H9 (cell line): ENCODE measurements at regions not wholly inside any gene's neighbourhood (a gene's known extent, or its start where the extent isn't known, plus 50 kb on each side); places are given as distances from the start of the nearest gene placed in this dataset.

Experiments used
- DNase-seq: peaks from one replicate; pipeline ENCODE4 v3.0.0-alpha.2; 2017
- H2AFZ ChIP-seq: one replicate; pipeline ENCODE4 v1.6.1; 2013; ENCODE audit warnings: mild to moderate bottlenecking, low read length, control low read depth, moderate library complexity
- H2AK5ac ChIP-seq: 2 replicates; pipeline ENCODE4 v1.6.1; 2013; ENCODE audit warnings: low read length, control low read depth, mixed read lengths; ENCODE audit not compliant: insufficient read length
- H2BK120ac ChIP-seq: one replicate; pipeline ENCODE4 v1.6.1; 2013; ENCODE audit warnings: low read depth, mild to moderate bottlenecking, low read length, control low read depth, inconsistent platforms; ENCODE audit not compliant: poor library complexity, severe bottlenecking
- H2BK12ac ChIP-seq: 2 replicates; pipeline ENCODE4 v1.6.1; 2013; ENCODE audit warnings: low read length, control low read depth, mixed read lengths, low read depth; ENCODE audit not compliant: insufficient read length
- H2BK15ac ChIP-seq: 2 replicates; pipeline ENCODE4 v1.6.1; 2013; ENCODE audit warnings: low read depth, low read length, control low read depth
- H2BK20ac ChIP-seq: one replicate; pipeline ENCODE4 v1.6.1; 2013; ENCODE audit warnings: low read depth, mild to moderate bottlenecking, low read length, control low read depth, inconsistent platforms; ENCODE audit not compliant: poor library complexity, severe bottlenecking
- H2BK5ac ChIP-seq: 2 replicates; pipeline ENCODE4 v1.6.1; 2013; ENCODE audit warnings: low read length, control low read depth, mixed read lengths; ENCODE audit not compliant: insufficient read length
- H3K14ac ChIP-seq: 2 replicates; pipeline ENCODE4 v1.6.1; 2013; ENCODE audit warnings: low read length, control low read depth; ENCODE audit not compliant: insufficient read depth
- H3K18ac ChIP-seq: 2 replicates; pipeline ENCODE4 v1.6.1; 2013; ENCODE audit warnings: low read depth, mild to moderate bottlenecking, mixed read lengths, low read length, control low read depth; ENCODE audit not compliant: insufficient read length
- H3K23ac ChIP-seq: 2 replicates; pipeline ENCODE4 v1.6.1; 2013; ENCODE audit warnings: low read length, control low read depth, mixed read lengths, low read depth; ENCODE audit not compliant: insufficient read length
- H3K23me2 ChIP-seq: 2 replicates; pipeline ENCODE4 v1.6.1; 2013; ENCODE audit warnings: low read depth, mild to moderate bottlenecking, mixed read lengths, low read length, control low read depth; ENCODE audit not compliant: insufficient read length, poor library complexity, severe bottlenecking
- H3K27ac ChIP-seq: 2 replicates; pipeline ENCODE4 v1.5.1; 2013; ENCODE audit warnings: low read length, control low read depth, mixed read lengths, low read depth; ENCODE audit not compliant: insufficient read length
- H3K27me3 ChIP-seq: 2 replicates; pipeline ENCODE4 v1.6.1; 2013; ENCODE audit warnings: low read length, control low read depth, inconsistent platforms; ENCODE audit not compliant: insufficient read depth
- H3K4ac ChIP-seq: 2 replicates; pipeline ENCODE4 v1.6.1; 2013; ENCODE audit warnings: low read depth, mild to moderate bottlenecking, control low read depth, inconsistent platforms, low read length, moderate library complexity
- H3K4me1 ChIP-seq: 2 replicates; pipeline ENCODE4 v1.6.1; 2013; ENCODE audit warnings: low read length, control low read depth, inconsistent platforms; ENCODE audit not compliant: insufficient read depth
- H3K4me2 ChIP-seq: 2 replicates; pipeline ENCODE4 v1.6.1; 2013; ENCODE audit warnings: low read length, control low read depth, mixed read lengths; ENCODE audit not compliant: insufficient read length, insufficient read depth
- H3K56ac ChIP-seq: 2 replicates; pipeline ENCODE4 v1.6.1; 2013; ENCODE audit warnings: low read depth, mild to moderate bottlenecking, mixed read lengths, low read length, control low read depth; ENCODE audit not compliant: insufficient read length
- H3K79me1 ChIP-seq: 2 replicates; pipeline ENCODE4 v1.6.1; 2013; ENCODE audit warnings: low read depth, mild to moderate bottlenecking, moderate library complexity, low read length, control low read depth, inconsistent platforms; ENCODE audit not compliant: insufficient read depth, poor library complexity, severe bottlenecking
- H3K79me2 ChIP-seq: 2 replicates; pipeline ENCODE4 v1.6.1; 2013; ENCODE audit warnings: low read length, control low read depth, inconsistent platforms; ENCODE audit not compliant: insufficient read depth
- H3K9ac ChIP-seq: 2 replicates; pipeline ENCODE4 v1.6.1; 2013; ENCODE audit warnings: low read length, control low read depth, mixed read lengths; ENCODE audit not compliant: insufficient read length; ENCODE audit errors: extremely low read depth
- H3K9me3 ChIP-seq: one replicate; pipeline ENCODE4 v1.6.1; 2013; ENCODE audit warnings: low read depth, low read length, inconsistent platforms; ENCODE audit not compliant: control insufficient read depth
- H3T11ph ChIP-seq: one replicate; pipeline ENCODE4 v1.6.1; 2013; ENCODE audit warnings: mild to moderate bottlenecking, low read length, control low read depth, inconsistent platforms
- H4K20me1 ChIP-seq: one replicate; pipeline ENCODE4 v1.6.1; 2013; ENCODE audit not compliant: control insufficient read depth, insufficient read length, insufficient read depth
- H4K5ac ChIP-seq: 2 replicates; pipeline ENCODE4 v1.6.1; 2013; ENCODE audit warnings: low read depth, mild to moderate bottlenecking, mixed read lengths, low read length, control low read depth; ENCODE audit not compliant: insufficient read length
- H4K8ac ChIP-seq: replicated peaks from 2 replicates; pipeline ENCODE4 v1.6.1; 2013; ENCODE audit warnings: low read length, control low read depth, mixed read lengths, low read depth; ENCODE audit not compliant: insufficient read length
- H4K91ac ChIP-seq: 2 replicates; pipeline ENCODE4 v1.6.1; 2013; ENCODE audit warnings: low read depth, mild to moderate bottlenecking, moderate library complexity, mixed read lengths, low read length, control low read depth; ENCODE audit not compliant: insufficient read length
- H3K27ac Mint-ChIP-seq, 3 experiments: 2 replicates in 2 of 3; 3 replicates in 1 of 3; pipeline ENCODE4 v1.8.0; 2020 to 2021; ENCODE audit warnings: mixed read lengths in 3 of 3, mild to moderate bottlenecking in 1 of 3, moderate library complexity in 1 of 3
- H3K27me3 Mint-ChIP-seq: 2 replicates; pipeline ENCODE4 v1.8.0; 2021; ENCODE audit warnings: low read depth, mild to moderate bottlenecking, moderate library complexity, mixed read lengths
- H3K36me3 Mint-ChIP-seq, 3 experiments: 2 replicates in 2 of 3; 3 replicates in 1 of 3; pipeline ENCODE4 v1.8.0; 2020 to 2021; ENCODE audit warnings: low read depth in 3 of 3, mixed read lengths in 3 of 3; ENCODE audit not compliant: insufficient read depth in 1 of 3
- H3K4me1 Mint-ChIP-seq, 2 experiments: 2 replicates each; pipeline ENCODE4 v1.8.0; 2020; ENCODE audit warnings: mixed read lengths in 2 of 2
- H3K4me3 Mint-ChIP-seq, 2 experiments: 2 replicates in 1 of 2; 3 replicates in 1 of 2; pipeline ENCODE4 v1.8.0; 2020 to 2021; ENCODE audit warnings: mild to moderate bottlenecking in 2 of 2, mixed read lengths in 2 of 2, moderate library complexity in 1 of 2
- H3K9me3 Mint-ChIP-seq, 2 experiments: 2 replicates in 1 of 2; 3 replicates in 1 of 2; pipeline ENCODE4 v1.8.0; 2020; ENCODE audit warnings: mild to moderate bottlenecking in 2 of 2, mixed read lengths in 2 of 2, moderate library complexity in 1 of 2
- WGBS: extraction: QIAGEN DNeasy Blood & Tissue Kit; methylation state at CpG from one replicate; pipeline ENCODE4 v1.1.7; 2013; ENCODE audit warnings: missing lambda C conversion rate, low lambda C conversion rate, mixed read lengths; ENCODE audit not compliant: insufficient read length; ENCODE audit errors: extremely low coverage; 5-methylcytosine and 5-hydroxymethylcytosine counted together
- TF ChIP-seq, protein P1 (sequence below): fragments of 200-600 bp; sonication (generic); conservative IDR thresholded peaks from 3 replicates; pipeline ENCODE4 v1.8.0; 2021; ENCODE audit warnings: antibody characterized with exemption, mild to moderate bottlenecking

DNA sequence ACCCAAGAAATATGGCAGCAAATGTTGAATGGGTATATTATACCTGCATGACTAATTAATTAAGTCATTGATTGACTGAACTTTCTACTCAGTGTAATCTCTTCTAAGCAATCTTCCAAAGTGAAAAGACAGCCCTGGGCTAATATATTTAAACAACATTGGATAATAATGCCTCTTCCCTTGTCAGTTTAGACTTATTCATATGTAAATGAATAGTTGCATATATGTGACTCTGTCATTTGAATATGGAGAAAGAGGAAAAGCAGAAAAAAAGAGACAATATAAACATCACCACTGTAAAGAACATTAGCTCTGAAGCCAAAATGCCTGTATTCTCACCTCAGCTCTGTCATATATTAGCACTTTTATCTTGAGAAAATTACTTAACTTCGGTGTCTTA is 168.0 kb downstream of the SLITRK1 start:
- no peaks in the 10 kb centered on the region for H3K79me2 ChIP-seq
- no peak overlapping the region for H3K18ac ChIP-seq
- no CpG with 5 or more reads among the region's 1 CpG for WGBS
- H2BK120ac ChIP-seq: no peak overlapping the region
- H3K4me3 Mint-ChIP-seq: no peak overlapping the region
- peaks cover 12 to 14% of the 10 kb centered on the region in 2 experiments for H3K4me1 Mint-ChIP-seq
- peak overlapping the region in 1 of 3 experiments; percentile 70; a peak in 3 of 7 replicates for H3K27ac Mint-ChIP-seq
- no peak overlapping the region for H4K8ac ChIP-seq
- no peaks in the 10 kb centered on the region; the same call in 1 of the 2 replicates for H3K4me1 ChIP-seq
- H3K14ac ChIP-seq: no peak overlapping the region
- H3K23me2 ChIP-seq: no peaks in the 10 kb centered on the region
- H2BK20ac ChIP-seq: no peak overlapping the region
- H3K79me1 ChIP-seq: no peaks in the 10 kb centered on the region
- no peak overlapping the region for H2AFZ ChIP-seq
- H3K9me3 Mint-ChIP-seq: no peaks in the 10 kb centered on the region
- H3K36me3 Mint-ChIP-seq: peaks cover 0 to 2% (median 0%) of the 10 kb centered on the region in 3 experiments; a peak in 1 of 7 replicates
- no peak overlapping the region for H3K23ac ChIP-seq
- H2BK5ac ChIP-seq: no peak overlapping the region
- DNase-seq: no peak
- no peaks in the 10 kb centered on the region for H3K27me3 ChIP-seq
- no peak overlapping the region for H2BK15ac ChIP-seq
- no peak overlapping the region for H2BK12ac ChIP-seq
- no peak overlapping the region for H2AK5ac ChIP-seq
- H3K9me3 ChIP-seq: no peaks in the 10 kb centered on the region
- no peak overlapping the region for H3K4ac ChIP-seq
- H3K27ac ChIP-seq: no peak overlapping the region
- no peaks in the 10 kb centered on the region for H3K27me3 Mint-ChIP-seq
- H3T11ph ChIP-seq: no peak overlapping the region
- no peak overlapping the region for H4K5ac ChIP-seq
- H3K4me2 ChIP-seq: no peak overlapping the region
- no peak overlapping the region for H3K9ac ChIP-seq
- TF ChIP-seq, protein P1, sequence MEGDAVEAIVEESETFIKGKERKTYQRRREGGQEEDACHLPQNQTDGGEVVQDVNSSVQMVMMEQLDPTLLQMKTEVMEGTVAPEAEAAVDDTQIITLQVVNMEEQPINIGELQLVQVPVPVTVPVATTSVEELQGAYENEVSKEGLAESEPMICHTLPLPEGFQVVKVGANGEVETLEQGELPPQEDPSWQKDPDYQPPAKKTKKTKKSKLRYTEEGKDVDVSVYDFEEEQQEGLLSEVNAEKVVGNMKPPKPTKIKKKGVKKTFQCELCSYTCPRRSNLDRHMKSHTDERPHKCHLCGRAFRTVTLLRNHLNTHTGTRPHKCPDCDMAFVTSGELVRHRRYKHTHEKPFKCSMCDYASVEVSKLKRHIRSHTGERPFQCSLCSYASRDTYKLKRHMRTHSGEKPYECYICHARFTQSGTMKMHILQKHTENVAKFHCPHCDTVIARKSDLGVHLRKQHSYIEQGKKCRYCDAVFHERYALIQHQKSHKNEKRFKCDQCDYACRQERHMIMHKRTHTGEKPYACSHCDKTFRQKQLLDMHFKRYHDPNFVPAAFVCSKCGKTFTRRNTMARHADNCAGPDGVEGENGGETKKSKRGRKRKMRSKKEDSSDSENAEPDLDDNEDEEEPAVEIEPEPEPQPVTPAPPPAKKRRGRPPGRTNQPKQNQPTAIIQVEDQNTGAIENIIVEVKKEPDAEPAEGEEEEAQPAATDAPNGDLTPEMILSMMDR: no peak
- no peak overlapping the region for H3K56ac ChIP-seq
- H4K20me1 ChIP-seq: no peaks in the 10 kb centered on the region
- H4K91ac ChIP-seq: no peak overlapping the region
